VCaP (cell line): ENCODE measurements at regions not wholly inside any gene's neighbourhood (a gene's known extent, or its start where the extent isn't known, plus 50 kb on each side); places are given as distances from the start of the nearest gene placed in this dataset.
A peak's percentile ranks its signal among the peaks of the same experiment; 100 is the strongest.

Source experiments
- H3K27ac ChIP-seq: fragments of 450-650 bp; 2 replicates; pipeline ENCODE4 v1.5.1; 2017
- TF ChIP-seq, protein P1 (sequence below): fragments of 450-650 bp; conservative IDR thresholded peaks from 2 replicates; pipeline ENCODE4 v1.5.1; 2017; ENCODE audit warnings: mild to moderate bottlenecking, moderate library complexity

DNA sequence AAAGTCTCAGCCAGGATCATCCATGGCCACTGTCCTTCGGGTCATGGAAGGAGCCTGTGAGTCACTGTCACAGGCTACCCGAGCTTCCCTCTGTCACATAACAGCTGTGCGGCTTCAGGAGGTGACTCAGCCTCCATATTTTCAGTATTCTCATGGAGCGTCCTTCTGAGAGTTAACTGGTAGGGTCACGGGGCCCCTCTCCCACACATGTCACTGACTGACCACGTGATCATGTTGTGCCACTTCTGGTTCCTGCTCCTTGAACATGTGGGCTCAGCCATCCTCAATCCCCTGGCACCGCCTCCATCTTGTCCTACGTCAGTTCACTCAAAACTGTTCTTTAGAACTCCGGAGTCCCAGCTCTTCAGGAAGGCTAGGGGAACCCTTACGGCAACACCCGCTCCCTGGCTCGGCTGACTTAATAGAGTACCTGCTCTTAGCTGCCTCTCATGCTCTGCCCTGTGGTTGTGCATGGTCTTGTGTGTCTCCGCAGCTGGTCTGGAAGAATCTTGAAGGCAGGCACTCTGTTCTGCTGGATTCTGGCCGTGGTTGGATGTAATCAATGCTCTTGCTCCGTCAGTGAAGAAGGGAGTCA lies 182.8 kb downstream of the ICE1 start:
- H3K27ac ChIP-seq: no peak overlapping the region

DNA sequence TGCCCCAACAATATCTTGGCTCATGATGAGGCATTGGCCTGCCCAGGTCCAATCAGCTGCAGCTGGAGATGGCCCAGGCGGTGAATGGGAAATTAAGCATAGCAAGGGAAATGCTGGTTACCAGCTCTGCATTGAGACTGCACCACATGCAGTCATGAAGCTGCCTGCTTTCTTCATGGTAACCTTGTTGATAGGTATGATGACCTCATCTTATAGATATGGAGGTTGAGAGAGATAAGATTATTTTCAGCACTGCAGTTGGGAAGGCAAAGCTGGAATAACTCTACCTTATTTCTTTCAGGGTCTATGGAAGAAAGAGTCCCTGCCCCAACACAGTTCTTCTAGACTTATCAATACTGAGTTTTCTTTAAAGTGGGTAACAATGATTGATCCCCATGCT lies 180.1 kb downstream of the ICE1 start:
- no peak overlapping the region for H3K27ac ChIP-seq
- TF ChIP-seq, protein P1, sequence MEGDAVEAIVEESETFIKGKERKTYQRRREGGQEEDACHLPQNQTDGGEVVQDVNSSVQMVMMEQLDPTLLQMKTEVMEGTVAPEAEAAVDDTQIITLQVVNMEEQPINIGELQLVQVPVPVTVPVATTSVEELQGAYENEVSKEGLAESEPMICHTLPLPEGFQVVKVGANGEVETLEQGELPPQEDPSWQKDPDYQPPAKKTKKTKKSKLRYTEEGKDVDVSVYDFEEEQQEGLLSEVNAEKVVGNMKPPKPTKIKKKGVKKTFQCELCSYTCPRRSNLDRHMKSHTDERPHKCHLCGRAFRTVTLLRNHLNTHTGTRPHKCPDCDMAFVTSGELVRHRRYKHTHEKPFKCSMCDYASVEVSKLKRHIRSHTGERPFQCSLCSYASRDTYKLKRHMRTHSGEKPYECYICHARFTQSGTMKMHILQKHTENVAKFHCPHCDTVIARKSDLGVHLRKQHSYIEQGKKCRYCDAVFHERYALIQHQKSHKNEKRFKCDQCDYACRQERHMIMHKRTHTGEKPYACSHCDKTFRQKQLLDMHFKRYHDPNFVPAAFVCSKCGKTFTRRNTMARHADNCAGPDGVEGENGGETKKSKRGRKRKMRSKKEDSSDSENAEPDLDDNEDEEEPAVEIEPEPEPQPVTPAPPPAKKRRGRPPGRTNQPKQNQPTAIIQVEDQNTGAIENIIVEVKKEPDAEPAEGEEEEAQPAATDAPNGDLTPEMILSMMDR: no peak

More for the DNA sequence above, 182.8 kb downstream of the ICE1 start:
- TF ChIP-seq, protein P1: no peak

DNA sequence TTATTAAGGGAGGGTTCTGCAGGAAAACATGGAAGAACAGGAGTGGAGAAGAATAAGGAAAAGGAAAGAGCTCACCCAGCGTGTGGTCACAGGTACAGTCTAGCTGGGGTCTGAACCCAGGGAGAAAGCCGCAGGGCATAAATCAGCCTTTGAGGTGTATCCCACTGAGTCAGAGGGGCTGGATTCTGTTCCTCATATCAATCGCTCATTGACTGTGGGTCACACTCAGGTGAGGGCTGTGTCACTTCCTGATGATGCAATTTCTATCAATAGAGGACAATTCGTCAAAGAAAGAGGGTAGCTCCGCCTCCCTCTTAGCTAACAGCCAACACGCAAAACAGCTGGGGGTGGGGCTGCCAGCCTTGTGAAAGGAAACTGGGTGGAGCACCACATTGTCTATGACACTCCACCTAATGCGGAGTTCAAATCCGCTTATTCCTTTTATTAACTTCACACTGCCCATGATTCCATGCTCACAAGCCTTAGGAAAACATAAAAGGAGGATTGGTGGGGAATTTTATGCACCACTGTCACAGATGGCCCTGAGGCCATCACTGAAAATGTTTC lies 176.2 kb downstream of the ICE1 start:
- H3K27ac ChIP-seq: no peak overlapping the region
- TF ChIP-seq, protein P1: no peak

DNA sequence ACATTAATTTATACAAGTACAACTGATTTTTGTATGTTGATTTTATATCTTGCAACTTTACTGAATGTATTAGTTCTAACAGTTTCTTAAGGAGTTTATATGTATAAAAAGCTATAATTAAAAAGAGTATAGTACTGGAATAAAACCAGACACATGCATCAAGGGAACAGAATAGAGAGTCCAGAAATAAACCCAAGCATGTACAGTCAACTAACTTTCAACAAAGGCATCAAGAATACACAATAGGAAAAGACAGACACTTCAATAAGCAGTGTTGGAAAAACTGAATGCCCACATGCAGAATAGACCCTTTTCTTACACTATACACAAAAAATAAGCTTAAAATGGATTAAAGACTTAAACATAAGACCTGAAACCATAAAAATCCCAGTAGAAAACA lies 170.9 kb downstream of the ICE1 start:
- TF ChIP-seq, protein P1: no peak
- H3K27ac ChIP-seq: peak overlapping the region; percentile 20; the same call in 1 of the 2 replicates

DNA sequence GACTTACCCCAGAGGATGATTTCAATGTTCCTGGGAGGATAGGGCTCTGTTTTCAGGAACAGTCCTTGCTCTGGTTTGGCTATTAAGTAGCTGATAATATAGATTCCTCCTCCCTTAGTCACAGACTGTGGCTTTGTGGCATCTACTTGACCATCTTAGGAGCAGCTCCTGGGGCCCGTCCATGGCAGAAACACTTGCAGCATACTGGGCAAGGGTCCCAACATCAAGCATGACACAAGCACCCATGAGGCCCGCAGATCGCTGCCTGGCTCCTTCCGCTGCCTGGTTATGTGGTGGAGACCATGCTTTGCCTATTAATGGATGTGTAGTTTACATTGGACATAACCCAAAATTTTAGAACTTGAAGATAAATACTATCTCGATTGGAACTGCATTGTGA lies 170.1 kb downstream of the ICE1 start:
- TF ChIP-seq, protein P1: no peak
- H3K27ac ChIP-seq: peak overlapping the region; percentile 20

DNA sequence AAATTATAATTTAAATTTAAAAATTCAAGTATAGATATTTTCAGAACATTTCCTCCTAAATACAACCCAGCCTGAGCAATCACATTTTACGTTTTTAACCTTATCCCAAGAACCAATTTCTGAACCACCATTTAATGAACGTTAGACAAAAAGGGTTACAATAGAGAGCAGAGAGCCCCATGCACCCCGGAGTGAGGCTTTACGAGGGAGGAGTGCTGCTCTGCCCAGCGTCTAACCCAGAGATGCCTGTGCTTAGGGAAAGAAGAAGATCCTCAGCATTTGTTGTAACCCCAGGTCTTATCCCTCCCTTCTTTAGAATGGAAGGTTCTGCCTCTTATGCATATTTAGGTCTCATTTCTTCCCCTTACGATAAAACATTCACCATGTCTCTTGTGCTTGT lies 169.1 kb downstream of the ICE1 start:
- no peak overlapping the region for H3K27ac ChIP-seq
- TF ChIP-seq, protein P1: no peak

DNA sequence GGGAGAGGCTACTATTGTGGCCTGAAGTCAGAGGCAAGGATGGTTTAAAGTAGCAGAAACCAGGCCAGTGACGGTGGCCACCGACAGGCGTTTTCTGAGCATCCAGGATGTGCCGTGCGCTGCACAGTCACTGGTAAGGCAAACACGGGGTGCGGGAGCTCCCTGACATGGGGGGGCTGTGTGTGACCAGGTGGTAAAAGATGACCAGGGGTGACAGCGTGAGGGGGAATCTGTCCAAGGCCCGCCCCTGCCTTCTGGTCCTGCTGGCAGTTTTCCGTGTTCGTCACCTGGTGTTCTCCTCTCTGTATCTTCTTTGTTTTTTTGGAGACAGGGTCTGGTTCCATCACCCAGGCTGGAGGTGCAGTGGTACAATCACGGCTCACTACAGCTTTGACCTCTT lies 167.4 kb downstream of the ICE1 start:
- TF ChIP-seq, protein P1: no peak
- no peak overlapping the region for H3K27ac ChIP-seq
